ENCODE measurements at regions not wholly inside any gene's neighbourhood (a gene's known extent, or its start where the extent isn't known, plus 50 kb on each side); places are given as distances from the start of the nearest gene placed in this dataset.
"Not testable (repeated sequence)": the region's sequence is repeated elsewhere in the genome, so short reads cannot be mapped to it uniquely, and the experiment has no call there.

DNA sequence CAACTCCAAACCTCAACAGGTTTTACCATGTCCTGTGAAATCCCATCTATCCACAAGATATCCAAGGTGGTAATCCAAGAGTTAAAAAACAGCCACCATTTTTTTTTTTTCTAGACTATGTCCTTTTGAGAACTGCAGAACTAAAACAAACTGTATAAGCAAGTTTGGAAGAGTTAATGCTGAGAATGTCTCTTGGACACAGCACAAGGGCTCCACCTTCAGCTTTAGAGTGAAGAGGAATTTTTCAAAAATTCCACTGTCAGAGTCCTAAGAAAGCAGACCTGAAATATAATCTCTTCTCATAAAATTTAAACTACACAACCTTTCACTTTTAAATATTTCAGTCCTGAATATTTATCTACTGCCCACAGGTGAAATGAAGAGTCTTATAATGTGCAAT lies 167.8 kb upstream of the CCNG1 start:
- DNase-seq (ENCODE audit: low read depth): no peak

GRCh38 chr5:163276466-163276865 lies 160.9 kb upstream of the CCNG1 start:
- DNase-seq (ENCODE audit: low read depth): no peak

DNA sequence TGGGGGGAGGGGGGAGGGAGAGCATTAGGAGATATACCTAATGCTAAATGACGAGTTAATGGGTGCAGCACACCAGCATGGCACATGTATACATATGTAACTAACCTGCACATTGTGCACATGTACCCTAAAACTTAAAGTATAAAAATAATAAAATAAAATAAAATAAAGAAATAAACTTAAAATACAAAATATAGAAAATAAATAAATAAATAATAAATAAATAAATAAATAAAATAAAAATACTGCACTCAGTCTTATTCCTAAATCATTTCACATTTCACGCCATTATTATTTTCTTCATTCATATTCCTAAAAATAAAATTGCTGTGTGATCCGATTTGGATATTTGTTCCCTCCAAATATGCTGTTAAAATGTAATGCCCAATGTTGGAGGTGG lies 156.5 kb upstream of the CCNG1 start:
- not testable (repeated sequence) for DNase-seq (ENCODE audit: low read depth)

DNA sequence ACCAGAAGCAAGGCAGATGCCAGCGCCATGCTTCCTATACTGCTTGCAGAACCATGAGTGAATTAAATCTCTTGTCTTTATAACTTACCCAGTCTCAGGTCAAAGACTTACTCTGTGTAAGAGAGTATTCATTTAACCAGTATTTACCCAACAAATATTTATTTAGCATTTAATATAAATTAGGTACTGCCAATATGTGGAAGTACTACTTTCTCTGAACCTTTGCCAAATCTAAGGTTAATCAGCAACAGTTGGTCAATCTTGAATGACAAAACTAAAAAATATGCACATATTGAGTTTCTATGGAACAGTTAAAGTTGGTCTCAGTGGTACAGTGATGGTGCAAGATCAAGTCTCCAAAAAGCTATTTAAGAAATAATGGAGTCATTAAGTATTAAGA lies 155.9 kb upstream of the CCNG1 start:
- no peak for DNase-seq (ENCODE audit: low read depth)

DNA sequence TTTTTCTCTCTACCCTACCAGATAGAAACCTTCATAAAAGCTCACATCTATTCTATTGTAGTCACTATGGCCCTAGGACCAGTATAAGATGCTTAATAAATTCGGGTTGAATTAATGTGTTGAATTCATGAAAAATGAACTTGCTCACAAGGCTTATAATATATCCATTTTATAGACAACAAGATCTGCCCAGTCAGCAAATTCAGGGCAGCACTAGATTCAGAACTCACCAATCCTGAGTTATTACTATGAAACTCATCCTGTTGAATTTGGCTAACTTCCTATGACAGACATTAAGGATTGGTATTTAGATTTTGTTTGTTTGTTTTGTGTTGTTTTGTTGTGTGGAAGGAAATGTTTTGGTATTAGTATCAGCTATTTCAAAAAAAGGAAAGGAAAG lies 143.6 kb upstream of the CCNG1 start:
- DNase-seq (ENCODE audit: low read depth): no peak

- no peak for DNase-seq (ENCODE audit: low read depth)
These were observed 133.7 kb upstream of the CCNG1 start for GRCh38 chr5:163303718-163304117.

- DNase-seq (ENCODE audit: low read depth): no peak
These were observed 131.7 kb upstream of the CCNG1 start for GRCh38 chr5:163305655-163306054.

- DNase-seq (ENCODE audit: low read depth): no peak
These were observed 131.0 kb upstream of the CCNG1 start for GRCh38 chr5:163306421-163306820.

DNA sequence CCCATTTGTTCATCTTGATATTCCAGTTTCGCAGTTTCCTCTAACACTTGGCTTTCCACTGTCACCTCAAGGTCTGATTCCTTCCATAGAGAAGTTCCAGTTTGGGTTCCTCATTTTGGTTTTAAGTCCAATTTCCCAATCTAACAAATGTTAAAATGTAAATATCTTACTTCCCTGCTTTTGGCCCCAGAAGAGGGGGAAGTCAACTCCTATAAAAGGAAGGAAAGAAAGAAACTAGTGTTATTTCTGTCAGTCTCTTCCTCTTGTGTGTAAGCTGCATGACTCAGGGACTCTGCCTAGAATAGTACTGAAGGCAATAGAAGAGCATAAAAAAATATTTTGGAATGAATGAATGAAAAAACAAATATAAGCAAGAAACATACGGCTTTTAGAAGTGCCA lies 127.5 kb upstream of the CCNG1 start:
- no peak for DNase-seq (ENCODE audit: low read depth)

GRCh38 chr5:163310997-163311396 lies 126.4 kb upstream of the CCNG1 start:
- DNase-seq (ENCODE audit: low read depth): no peak

DNA sequence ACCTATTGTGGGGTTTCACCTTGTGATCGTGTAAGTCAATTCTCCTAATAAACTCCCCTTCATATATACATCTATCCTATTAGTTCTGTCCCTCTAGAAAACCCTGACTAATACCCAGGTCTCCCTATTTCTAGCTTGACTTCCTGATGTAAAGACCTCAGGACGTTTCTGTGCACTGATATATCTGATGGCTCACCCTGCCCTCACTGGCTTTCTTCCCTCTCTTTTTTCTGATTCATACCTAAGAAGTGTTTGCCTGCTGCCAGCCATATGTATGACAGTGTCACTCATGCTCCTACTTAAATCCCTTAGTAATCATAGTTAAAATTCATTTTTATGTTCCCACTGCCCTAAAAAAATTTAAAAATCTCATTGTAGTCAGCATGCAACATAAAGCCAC lies 124.8 kb upstream of the CCNG1 start:
- DNase-seq (ENCODE audit: low read depth): no peak

DNA sequence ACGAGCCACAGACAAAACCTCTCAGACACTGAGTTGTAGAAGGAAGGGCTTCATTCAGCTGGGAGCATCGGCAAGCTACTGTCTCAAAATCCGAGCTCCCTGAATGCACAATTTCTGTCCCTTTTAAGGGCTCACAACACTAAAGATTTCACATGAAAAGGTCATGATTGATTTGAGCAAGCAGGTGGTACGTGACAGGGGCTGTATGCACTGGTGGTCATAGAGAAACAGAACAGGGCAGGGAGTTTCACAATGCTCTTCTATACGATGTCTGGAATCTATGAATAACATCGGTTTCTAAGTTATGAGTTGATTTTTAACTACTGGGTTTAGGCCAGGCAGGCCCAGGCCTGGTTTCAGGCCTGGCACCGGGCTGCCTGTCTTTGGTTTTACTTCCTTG lies 124.3 kb upstream of the CCNG1 start:
- not testable (repeated sequence) for DNase-seq (ENCODE audit: low read depth)

- DNase-seq (ENCODE audit: low read depth): not testable (repeated sequence)
These were observed 121.0 kb upstream of the CCNG1 start for GRCh38 chr5:163316374-163316773.

DNA sequence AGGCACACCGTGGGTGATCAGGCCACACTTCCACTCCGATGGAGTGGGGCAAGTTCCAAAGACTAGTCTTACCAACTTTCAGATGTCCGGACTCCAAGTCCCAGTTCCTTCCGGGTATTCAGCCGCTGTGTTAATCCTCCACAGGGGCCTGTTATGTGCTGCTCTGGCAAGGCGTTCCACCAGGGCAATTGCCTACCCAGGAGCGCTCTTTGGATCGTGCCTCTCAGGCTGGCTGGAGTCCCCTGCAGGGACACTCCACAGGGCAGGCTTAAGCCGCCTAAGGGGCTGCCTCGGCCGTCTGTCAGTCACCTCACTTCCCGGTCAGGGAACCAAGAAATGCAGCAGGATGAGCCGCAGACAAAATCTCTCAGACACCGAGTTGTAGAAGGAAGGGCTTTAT lies 118.7 kb upstream of the CCNG1 start:
- DNase-seq (ENCODE audit: low read depth): no peak

GRCh38 chr5:163321511-163321910 lies 115.9 kb upstream of the CCNG1 start:
- DNase-seq (ENCODE audit: low read depth): no peak

- DNase-seq (ENCODE audit: low read depth): no peak
These were observed 106.4 kb upstream of the CCNG1 start for GRCh38 chr5:163330723-163331668.

DNA sequence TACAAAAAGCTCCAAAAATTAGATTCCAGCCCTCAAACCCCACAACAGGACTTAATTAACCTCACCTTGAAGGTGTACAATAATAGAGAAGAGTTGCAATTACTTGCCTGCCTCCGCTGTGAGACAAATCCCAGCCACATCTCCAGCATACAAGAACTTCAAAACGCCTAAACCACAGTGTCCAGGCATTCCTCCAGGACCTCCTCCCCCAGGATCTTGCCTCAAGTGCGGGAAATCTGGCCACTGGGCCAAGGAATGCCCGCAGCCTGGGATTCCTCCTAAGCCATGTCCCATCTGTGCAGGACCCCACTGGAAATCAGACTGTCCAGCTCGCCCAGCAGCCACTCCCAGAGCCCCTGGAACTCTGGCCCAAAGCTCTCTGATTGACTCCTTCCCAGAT lies 101.3 kb upstream of the CCNG1 start:
- DNase-seq (ENCODE audit: low read depth): not testable (repeated sequence)

DNA sequence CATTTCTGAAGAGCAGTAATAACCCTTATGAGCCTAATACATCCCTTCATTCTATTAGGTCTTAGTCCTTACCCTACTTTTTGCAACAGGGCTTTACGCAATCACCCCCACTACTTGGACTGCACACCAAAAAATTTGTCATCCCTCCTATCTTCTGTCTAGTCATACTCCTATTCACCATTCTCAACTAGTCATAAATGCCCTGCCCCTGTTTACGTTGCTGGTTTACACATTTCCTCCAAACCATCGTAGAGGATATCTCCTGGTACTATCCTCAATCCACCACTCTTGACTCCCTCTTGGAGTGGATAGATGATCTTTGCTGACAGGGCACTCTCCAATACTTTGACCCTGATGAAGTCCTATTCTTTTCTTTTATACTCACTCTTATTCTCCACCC lies 98.2 kb upstream of the CCNG1 start:
- no peak for DNase-seq (ENCODE audit: low read depth)

DNA sequence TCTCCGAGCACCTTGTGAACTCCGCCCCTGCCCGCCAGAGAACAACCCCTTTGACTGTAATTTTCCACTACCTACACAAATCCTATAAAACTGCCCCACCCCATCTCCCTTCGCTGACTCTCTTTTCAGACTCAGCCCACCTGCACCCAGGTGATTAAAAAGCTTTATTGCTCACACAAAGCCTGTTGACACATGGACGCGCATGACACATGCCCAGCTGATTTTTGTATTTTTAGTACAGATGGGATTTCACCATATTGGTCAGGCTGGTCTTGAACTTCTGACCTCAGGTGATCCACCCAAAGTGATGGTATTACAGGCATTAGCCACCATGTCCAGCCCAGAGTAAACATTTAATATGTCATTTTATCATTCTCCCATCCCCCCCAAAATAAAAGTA lies 97.0 kb upstream of the CCNG1 start:
- not testable (repeated sequence) for DNase-seq (ENCODE audit: low read depth)

GRCh38 chr5:163342306-163342705 lies 95.1 kb upstream of the CCNG1 start:
- no peak for DNase-seq (ENCODE audit: low read depth)

DNA sequence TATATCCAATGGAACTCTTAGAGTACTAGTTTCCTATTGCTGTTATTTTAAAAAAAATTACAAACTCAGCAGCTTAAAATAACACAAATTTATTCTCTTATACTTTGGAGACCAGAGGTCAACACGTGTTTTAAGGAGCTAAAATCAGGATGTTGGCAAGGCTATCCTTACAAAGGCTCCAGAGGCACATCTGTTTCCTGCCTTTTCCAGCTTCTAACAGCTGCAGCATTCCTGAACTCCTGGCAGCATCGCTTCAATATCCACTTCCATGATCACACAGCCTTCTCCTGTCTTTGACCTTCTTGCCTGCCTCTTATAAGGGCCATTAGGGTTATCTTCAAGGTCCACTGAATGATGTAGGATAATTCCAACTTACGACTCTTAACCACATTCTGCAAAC lies 92.2 kb upstream of the CCNG1 start:
- no peak for DNase-seq (ENCODE audit: low read depth)

- peak; percentile 3 for DNase-seq (ENCODE audit: low read depth)
These were observed 89.7 kb upstream of the CCNG1 start for GRCh38 chr5:163347671-163348070.

DNA sequence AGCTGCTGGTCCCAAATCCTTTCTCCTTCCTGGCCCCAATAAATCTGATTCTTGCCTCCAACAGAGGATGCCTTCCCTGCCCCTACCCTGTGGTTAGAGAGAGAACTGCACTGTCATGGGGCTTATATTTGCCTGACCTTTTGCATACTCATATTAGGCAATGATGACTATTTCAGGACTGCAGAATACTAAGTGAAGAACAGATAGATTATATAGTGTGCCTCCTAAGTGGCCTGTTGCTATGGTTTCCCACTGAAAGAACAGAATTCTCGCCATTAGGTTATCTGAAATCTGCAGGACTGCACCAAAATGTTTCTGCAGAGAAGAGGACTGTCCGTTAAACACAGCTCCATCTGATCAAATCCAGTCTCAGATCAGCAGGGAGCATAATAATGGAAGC lies 87.3 kb upstream of the CCNG1 start:
- DNase-seq (ENCODE audit: low read depth): no peak

GRCh38 chr5:163352531-163352930 lies 84.9 kb upstream of the CCNG1 start:
- no peak for DNase-seq (ENCODE audit: low read depth)

All from activated gamma-delta T cell treated with anti-CD3 and anti-CD28 coated beads, Interleukin-2, amount 50 U/mL, for 16 hours (primary cell).